Endothelial cell of umbilical vein (primary cell): ENCODE measurements at regions not wholly inside any gene's neighbourhood (a gene's known extent, or its start where the extent isn't known, plus 50 kb on each side); places are given as distances from the start of the nearest gene placed in this dataset.

Experiments used
- BruUV-seq: library from RNA; stranded (reverse); fragments of 400-500 nt; replicated peaks from 2 replicates; lab custom pipeline; 2021; lab: Mats Ljungman, UMichigan
- CTCF ChIA-PET: fragments of 300-600, 350-600 bp; sonication (Branson Sonifier 250); formaldehyde crosslinking; loops from one replicate; lab custom pipeline; 2021; ENCODE audit warnings: antibody characterized with exemption, inconsistent platforms; lab: Charles Lee
- POLR2A ChIA-PET: fragments of 300-600, 350-600 bp; sonication (Branson Sonifier 250); formaldehyde crosslinking; loops from one replicate; lab custom pipeline; 2021; ENCODE audit warnings: antibody characterized with exemption, inconsistent platforms; lab: Charles Lee
- DNase-seq: peaks from one replicate; pipeline ENCODE4 v3.0.0-alpha.2; 2011; ENCODE audit warnings: low read depth, low spot score
- FAIRE-seq: peaks from 2 replicates; lab custom pipeline; 2011; peaks lifted over from hg19 to GRCh38; lab: Jason Lieb, UNC
- H2AFZ ChIP-seq: 2 replicates; pipeline ENCODE4 v1.6.0; 2012; ENCODE audit warnings: low read depth, low read length, control low read depth, inconsistent platforms
- H3K27ac ChIP-seq: 2 replicates; pipeline ENCODE4 v1.5.1; 2011; ENCODE audit warnings: low read depth, mild to moderate bottlenecking, control low read depth, low read length, moderate library complexity; ENCODE audit not compliant: insufficient read depth
- H3K27me3 ChIP-seq, 2 experiments: 2 replicates each; pipeline versions ENCODE4 v1.6.0 to v1.6.1; 2011; ENCODE audit warnings: low read length in 2 of 2, mixed read lengths in 1 of 2; ENCODE audit not compliant: control insufficient read depth in 2 of 2, insufficient read depth in 2 of 2
- H3K36me3 ChIP-seq, 2 experiments: 2 replicates in 1 of 2; 3 replicates in 1 of 2; pipeline ENCODE4 v1.5.1; 2011; ENCODE audit warnings: low read length in 2 of 2, mild to moderate bottlenecking in 1 of 2, moderate library complexity in 1 of 2; ENCODE audit not compliant: control insufficient read depth in 2 of 2, insufficient read depth in 2 of 2; ENCODE audit errors: extremely low read depth in 1 of 2
- H3K4me1 ChIP-seq: 3 replicates; pipeline ENCODE4 v1.5.1; 2011; ENCODE audit warnings: mild to moderate bottlenecking, low read length; ENCODE audit not compliant: control insufficient read depth, insufficient read depth; ENCODE audit errors: extremely low read depth
- H3K4me2 ChIP-seq: 2 replicates; pipeline ENCODE4 v1.6.1; 2011; ENCODE audit warnings: low read length, control low read depth, mixed read lengths; ENCODE audit not compliant: insufficient read depth
- H3K4me3 ChIP-seq, 3 experiments: fragments of 200-600 bp in 1 of 3; sonication (generic), shearing (Covaris generic) in 1 of 3; replicated peaks in 1 of 3; 2 replicates each; pipeline ENCODE4 v1.5.1; 2011 to 2016; ENCODE audit warnings: control low read depth in 3 of 3, low read length in 3 of 3, mild to moderate bottlenecking in 2 of 3, inconsistent platforms in 1 of 3, low read depth in 1 of 3, moderate library complexity in 1 of 3; ENCODE audit not compliant: insufficient read depth in 1 of 3
- H3K79me2 ChIP-seq: 2 replicates; pipeline ENCODE4 v1.6.0; 2012; ENCODE audit warnings: low read length, inconsistent platforms; ENCODE audit not compliant: control insufficient read depth, insufficient read depth
- H3K9ac ChIP-seq: replicated peaks from 2 replicates; pipeline ENCODE3; 2011; ENCODE audit warnings: low read length, control low read depth; ENCODE audit not compliant: insufficient read depth; ENCODE audit errors: extremely low read depth
- H3K9me1 ChIP-seq: replicated peaks from 3 replicates; pipeline ENCODE4 v1.6.0; 2011; ENCODE audit warnings: mild to moderate bottlenecking, low read length; ENCODE audit not compliant: control insufficient read depth, insufficient read depth; ENCODE audit errors: extremely low read depth
- H3K9me3 ChIP-seq: replicated peaks from 2 replicates; pipeline ENCODE4 v1.5.1; 2012; ENCODE audit warnings: low read length, inconsistent platforms; ENCODE audit not compliant: control insufficient read depth, insufficient read depth
- H4K20me1 ChIP-seq: replicated peaks from 2 replicates; pipeline ENCODE3; 2011; ENCODE audit warnings: mild to moderate bottlenecking, low read length; ENCODE audit not compliant: control insufficient read depth, insufficient read depth; ENCODE audit errors: extremely low read depth
- EZH2 ChIP-seq: IDR thresholded peaks from 2 replicates; pipeline ENCODE4 v1.6.1; 2012; ENCODE audit warnings: borderline replicate concordance, low read depth, mild to moderate bottlenecking, moderate library complexity, low read length, inconsistent platforms; ENCODE audit not compliant: severe bottlenecking
- FOS ChIP-seq: IDR thresholded peaks from 2 replicates; pipeline ENCODE4 v1.6.1; 2011; ENCODE audit warnings: mild to moderate bottlenecking, low read length, moderate library complexity, borderline replicate concordance; ENCODE audit not compliant: insufficient read depth
- GATA2 ChIP-seq: IDR thresholded peaks from 2 replicates; pipeline ENCODE4 v1.7.0; 2011; ENCODE audit warnings: low read depth, mild to moderate bottlenecking, moderate library complexity, mixed read lengths, low read length; ENCODE audit not compliant: insufficient read length, insufficient read depth
- JUN ChIP-seq: IDR thresholded peaks from 2 replicates; pipeline ENCODE4 v1.6.1; 2011; ENCODE audit warnings: borderline replicate concordance, low read depth; ENCODE audit not compliant: insufficient read length, insufficient read depth
- MYC ChIP-seq: IDR thresholded peaks from one replicate; pipeline ENCODE4 v1.6.1; 2011; ENCODE audit warnings: mild to moderate bottlenecking, low read depth, low read length
- POLR2A ChIP-seq: IDR thresholded peaks from 2 replicates; pipeline ENCODE4 v1.6.1; 2012; ENCODE audit warnings: low read depth, mild to moderate bottlenecking, control low read depth, low read length
- POLR2AphosphoS5 ChIP-seq: IDR thresholded peaks from 2 replicates; pipeline ENCODE4 v1.6.1; 2012; ENCODE audit warnings: low read depth, mild to moderate bottlenecking, control low read depth, low read length, moderate library complexity; ENCODE audit not compliant: insufficient read depth
- dilution Hi-C: fragments of 300-500 bp; cut with MboI; formaldehyde crosslinking; loops from one replicate; pipeline ENCODE4 v1.15.0; 2019; ENCODE audit warnings: low sequenced_read_pairs; ENCODE audit not compliant: extremely low pct_ligation_motif_present
- intact Hi-C: fragments of 100-400 bp; cut with micrococcal nuclease; formaldehyde crosslinking; loops from one replicate; pipeline ENCODE4 v1.10.0; 2022
- TF ChIP-seq, protein P1 (sequence below): IDR thresholded peaks from 2 replicates; pipeline ENCODE4 v1.6.1; 2011; ENCODE audit not compliant: insufficient read depth, insufficient read length
- TF ChIP-seq, protein P2 (sequence below), 2 donors: IDR thresholded peaks; 1 replicate in 1 of 2; 2 replicates in 1 of 2; pipeline ENCODE4 v1.5.1; 2011; ENCODE audit warnings: low read length in 2 of 2, mild to moderate bottlenecking in 2 of 2, moderate library complexity in 2 of 2, control low read depth in 1 of 2, inconsistent platforms in 1 of 2, low read depth in 1 of 2; ENCODE audit not compliant: insufficient read depth in 1 of 2; ENCODE audit errors: extremely low read depth in 1 of 2

DNA sequence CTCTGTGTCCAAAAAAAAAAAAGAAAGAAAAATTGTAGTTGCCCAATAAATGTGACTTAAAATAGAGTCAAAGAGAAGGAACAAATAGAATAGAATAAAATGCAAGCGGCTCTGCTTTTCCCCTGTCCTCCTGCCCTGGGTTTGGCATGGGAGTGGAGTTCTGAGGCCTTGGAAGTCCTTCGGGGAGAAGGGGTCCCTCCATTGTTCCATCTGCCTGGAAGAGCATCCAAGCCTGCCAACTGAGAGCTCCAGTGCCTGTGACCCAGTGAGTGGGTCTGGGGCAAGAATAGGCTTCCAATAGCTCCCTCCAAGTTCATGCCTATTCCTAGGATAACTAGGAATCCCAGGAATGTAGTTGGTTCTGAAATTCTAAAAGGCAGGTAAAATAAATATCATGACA, 321.4 kb downstream of the MYCN start:
- no peak overlapping the region for H3K4me3 ChIP-seq
- H3K27ac ChIP-seq = no peak overlapping the region
- no peaks in the 10 kb centered on the region for H4K20me1 ChIP-seq
- FAIRE-seq (no peak), DNase-seq (no peak)
- H3K36me3 ChIP-seq = no peaks in the 10 kb centered on the region
- H3K9me3 ChIP-seq = no peaks in the 10 kb centered on the region
- no peak overlapping the region for H2AFZ ChIP-seq
- no peaks in the 10 kb centered on the region for H3K9me1 ChIP-seq
- intact Hi-C loops = no loop called here
- no peaks in the 10 kb centered on the region for H3K4me1 ChIP-seq
- H3K79me2 ChIP-seq = no peaks in the 10 kb centered on the region
- dilution Hi-C loops = no loop called here
- CTCF ChIA-PET = no interaction called here
- TF ChIP-seq, protein P1, sequence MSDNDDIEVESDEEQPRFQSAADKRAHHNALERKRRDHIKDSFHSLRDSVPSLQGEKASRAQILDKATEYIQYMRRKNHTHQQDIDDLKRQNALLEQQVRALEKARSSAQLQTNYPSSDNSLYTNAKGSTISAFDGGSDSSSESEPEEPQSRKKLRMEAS = no peak
- no peak for TF ChIP-seq JUN
- no peak for TF ChIP-seq POLR2A
- TF ChIP-seq, protein P2, sequence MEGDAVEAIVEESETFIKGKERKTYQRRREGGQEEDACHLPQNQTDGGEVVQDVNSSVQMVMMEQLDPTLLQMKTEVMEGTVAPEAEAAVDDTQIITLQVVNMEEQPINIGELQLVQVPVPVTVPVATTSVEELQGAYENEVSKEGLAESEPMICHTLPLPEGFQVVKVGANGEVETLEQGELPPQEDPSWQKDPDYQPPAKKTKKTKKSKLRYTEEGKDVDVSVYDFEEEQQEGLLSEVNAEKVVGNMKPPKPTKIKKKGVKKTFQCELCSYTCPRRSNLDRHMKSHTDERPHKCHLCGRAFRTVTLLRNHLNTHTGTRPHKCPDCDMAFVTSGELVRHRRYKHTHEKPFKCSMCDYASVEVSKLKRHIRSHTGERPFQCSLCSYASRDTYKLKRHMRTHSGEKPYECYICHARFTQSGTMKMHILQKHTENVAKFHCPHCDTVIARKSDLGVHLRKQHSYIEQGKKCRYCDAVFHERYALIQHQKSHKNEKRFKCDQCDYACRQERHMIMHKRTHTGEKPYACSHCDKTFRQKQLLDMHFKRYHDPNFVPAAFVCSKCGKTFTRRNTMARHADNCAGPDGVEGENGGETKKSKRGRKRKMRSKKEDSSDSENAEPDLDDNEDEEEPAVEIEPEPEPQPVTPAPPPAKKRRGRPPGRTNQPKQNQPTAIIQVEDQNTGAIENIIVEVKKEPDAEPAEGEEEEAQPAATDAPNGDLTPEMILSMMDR (IDR thresholded peaks at IDR 0.05; ENCODE audit: extremely low read depth in 1 of 2, insufficient read depth in 1 of 2, low read depth in 1 of 2, low read length in 2 of 2) = no peak
- no peak for TF ChIP-seq POLR2AphosphoS5
- no peak for TF ChIP-seq EZH2
- no peak for TF ChIP-seq MYC
- no peak for TF ChIP-seq FOS
- TF ChIP-seq GATA2 = no peak
- H3K9ac ChIP-seq = no peak overlapping the region
- H3K27me3 ChIP-seq = no peaks in the 10 kb centered on the region
- BruUV-seq = no TSS peak
- no peak overlapping the region for H3K4me2 ChIP-seq
- POLR2A ChIA-PET = no interaction called here
